Colonic mucosa (tissue), 4 donors: ENCODE measurements at regions not wholly inside any gene's neighbourhood (a gene's known extent, or its start where the extent isn't known, plus 50 kb on each side); places are given as distances from the start of the nearest gene placed in this dataset.
A peak's percentile ranks its signal among the peaks of the same experiment; 100 is the strongest.

ENCODE experiments used
- DNase-seq: peaks from one replicate; pipeline ENCODE4 v3.0.0-alpha.2; 2020
- H3K27ac ChIP-seq: fragments of 200-600 bp; one replicate; pipeline ENCODE4 v1.8.0; 2021
- H3K27me3 ChIP-seq: fragments of 200-600 bp; one replicate; pipeline ENCODE4 v1.8.0; 2021
- H3K36me3 ChIP-seq: fragments of 200-600 bp; one replicate; pipeline ENCODE4 v1.8.0; 2021
- H3K4me1 ChIP-seq: fragments of 200-600 bp; one replicate; pipeline ENCODE4 v1.8.0; 2021; ENCODE audit warnings: mild to moderate bottlenecking
- H3K4me3 ChIP-seq: fragments of 200-600 bp; one replicate; pipeline ENCODE4 v1.8.0; 2021
- H3K9ac ChIP-seq, 2 donors: one replicate each; pipeline ENCODE4 v1.7.0; 2013; ENCODE audit warnings: control low read depth in 2 of 2, low read depth in 2 of 2, low read length in 2 of 2
- H3K9me3 ChIP-seq: fragments of 200-600 bp; one replicate; pipeline ENCODE4 v1.8.0; 2021
- CTCF ChIP-seq: fragments of 200-600 bp; IDR thresholded peaks from one replicate; pipeline ENCODE4 v1.8.0; 2022; ENCODE audit warnings: antibody characterized with exemption, mild to moderate bottlenecking
- intact Hi-C: fragments of 100-400 bp; cut with DNase I; formaldehyde crosslinking; loops from one replicate; pipeline ENCODE4 v1.14.1; 2022
- donor health status: healthy.
- donor health status: DM: no; HTN: no; CAD: no.
- donor health status: DM: no; HTN: no; CAD: no.

GRCh38 chr2:18752667-18753422 lies 163.5 kb upstream of the NT5C1B start:
- Histone ChIP-seq H3K9ac (no peak overlapping the region), H3K4me1 (no peaks in the 10 kb centered on the region), H3K27me3 (no peaks in the 10 kb centered on the region), H3K4me3 (no peak overlapping the region), H3K9me3 (no peaks in the 10 kb centered on the region), H3K36me3 (no peaks in the 10 kb centered on the region), H3K27ac (no peak overlapping the region)
- no peak for DNase-seq
- no peak for TF ChIP-seq CTCF
- intact Hi-C loops = loop anchor here (5.0 kb wide), 1 partner anchor 1109 kb away; no protein-coding TSS in a partner anchor

- intact Hi-C loops = loop anchor here (5.0 kb wide), 1 partner anchor 1110 kb away; no protein-coding TSS in a partner anchor
- no peak for DNase-seq
Measured at GRCh38 chr2:18752022-18752493, 162.7 kb upstream of the NT5C1B start.

GRCh38 chr2:18750672-18751554 lies 161.5 kb upstream of the NT5C1B start:
- DNase-seq = no peak
- intact Hi-C loops = loop anchor here (5.0 kb wide), 1 partner anchor 1111 kb away; no protein-coding TSS in a partner anchor
- no peaks in the 10 kb centered on the region for H3K9me3 ChIP-seq
- no peak overlapping the region for H3K9ac ChIP-seq
- H3K27me3 ChIP-seq = no peaks in the 10 kb centered on the region
- H3K4me3 ChIP-seq = no peak overlapping the region
- no peaks in the 10 kb centered on the region for H3K36me3 ChIP-seq
- no peaks in the 10 kb centered on the region for H3K4me1 ChIP-seq
- no peak for TF ChIP-seq CTCF
- no peak overlapping the region for H3K27ac ChIP-seq

More at GRCh38 chr2:18752022-18752493, 162.7 kb upstream of the NT5C1B start:
- no peak overlapping the region for H3K27ac ChIP-seq
- no peak for TF ChIP-seq CTCF
- H3K9ac ChIP-seq = no peak overlapping the region
- H3K36me3 ChIP-seq = no peaks in the 10 kb centered on the region
- H3K9me3 ChIP-seq = no peaks in the 10 kb centered on the region
- H3K27me3 ChIP-seq = no peaks in the 10 kb centered on the region
- no peaks in the 10 kb centered on the region for H3K4me1 ChIP-seq
- no peak overlapping the region for H3K4me3 ChIP-seq

GRCh38 chr2:18749912-18750526 lies 160.7 kb upstream of the NT5C1B start:
- no peaks in the 10 kb centered on the region for H3K4me1 ChIP-seq
- H3K4me3 ChIP-seq = no peak overlapping the region
- peak; percentile 76 for DNase-seq
- no peaks in the 10 kb centered on the region for H3K27me3 ChIP-seq
- peak; percentile 65 for TF ChIP-seq CTCF
- no peaks in the 10 kb centered on the region for H3K9me3 ChIP-seq
- intact Hi-C loops = loop anchor here (2.0 to 5.0 kb wide), 2 partner anchors 613 to 1112 kb away; no protein-coding TSS in a partner anchor
- no peak overlapping the region for H3K27ac ChIP-seq
- H3K36me3 ChIP-seq = no peaks in the 10 kb centered on the region
- H3K9ac ChIP-seq = no peak overlapping the region
